ENCODE measurements at regions not wholly inside any gene's neighbourhood (a gene's known extent, or its start where the extent isn't known, plus 50 kb on each side); places are given as distances from the start of the nearest gene placed in this dataset.

DNA sequence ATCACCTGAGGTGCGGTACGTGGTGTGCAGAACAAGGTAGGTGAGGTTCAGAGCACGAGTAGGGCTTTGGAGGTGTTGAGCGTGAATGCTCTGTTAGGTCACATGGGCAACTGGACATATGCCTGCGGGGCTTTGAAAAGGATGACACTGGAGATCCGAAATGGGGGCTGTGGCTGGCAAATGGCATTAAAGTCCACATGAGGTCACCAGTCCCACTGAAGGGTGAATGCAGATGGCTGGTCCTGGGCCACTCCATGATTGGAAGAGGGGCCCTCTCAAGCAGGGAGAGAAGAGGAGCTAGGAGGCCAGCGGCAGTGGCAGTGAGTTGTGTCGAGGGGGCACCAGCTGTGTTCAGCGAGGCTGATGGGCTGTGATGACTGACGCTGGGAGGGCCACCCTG lies 254.9 kb upstream of the SHH start:
- TF ChIP-seq, protein P1, sequence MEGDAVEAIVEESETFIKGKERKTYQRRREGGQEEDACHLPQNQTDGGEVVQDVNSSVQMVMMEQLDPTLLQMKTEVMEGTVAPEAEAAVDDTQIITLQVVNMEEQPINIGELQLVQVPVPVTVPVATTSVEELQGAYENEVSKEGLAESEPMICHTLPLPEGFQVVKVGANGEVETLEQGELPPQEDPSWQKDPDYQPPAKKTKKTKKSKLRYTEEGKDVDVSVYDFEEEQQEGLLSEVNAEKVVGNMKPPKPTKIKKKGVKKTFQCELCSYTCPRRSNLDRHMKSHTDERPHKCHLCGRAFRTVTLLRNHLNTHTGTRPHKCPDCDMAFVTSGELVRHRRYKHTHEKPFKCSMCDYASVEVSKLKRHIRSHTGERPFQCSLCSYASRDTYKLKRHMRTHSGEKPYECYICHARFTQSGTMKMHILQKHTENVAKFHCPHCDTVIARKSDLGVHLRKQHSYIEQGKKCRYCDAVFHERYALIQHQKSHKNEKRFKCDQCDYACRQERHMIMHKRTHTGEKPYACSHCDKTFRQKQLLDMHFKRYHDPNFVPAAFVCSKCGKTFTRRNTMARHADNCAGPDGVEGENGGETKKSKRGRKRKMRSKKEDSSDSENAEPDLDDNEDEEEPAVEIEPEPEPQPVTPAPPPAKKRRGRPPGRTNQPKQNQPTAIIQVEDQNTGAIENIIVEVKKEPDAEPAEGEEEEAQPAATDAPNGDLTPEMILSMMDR (IDR thresholded peaks at IDR 0.05; ENCODE audit: poor library complexity): no peak
- no peak for TF ChIP-seq EZH2phosphoT487 (IDR thresholded peaks at IDR 0.05; ENCODE audit: low read depth, severe bottlenecking, unreplicated experiment)

All from hepatocyte (in vitro differentiated cells).